ENCODE measurements at regions not wholly inside any gene's neighbourhood (a gene's known extent, or its start where the extent isn't known, plus 50 kb on each side); places are given as distances from the start of the nearest gene placed in this dataset.

GRCh38 chr9:89776795-89777525 is 172.1 kb downstream of the GADD45G start:
- Histone ChIP-seq H3K9me3 (ENCODE audit: insufficient read depth, low read length) (no peaks in the 10 kb centered on the region), H3K9ac (ENCODE audit: insufficient read length, low read depth) (no peak overlapping the region), H3K4me1 (ENCODE audit: insufficient read depth, insufficient read length) (peaks cover 4% of the 10 kb centered on the region), H3K36me3 (ENCODE audit: insufficient read depth, insufficient read length, low read length) (no peaks in the 10 kb centered on the region), H3K27me3 (ENCODE audit: insufficient read depth, insufficient read length) (peaks cover 4% of the 10 kb centered on the region), H3K4me3 (ENCODE audit: insufficient read length, low read depth) (no peak overlapping the region)
- TF ChIP-seq ZNF274 (IDR thresholded peaks at IDR 0.05; ENCODE audit: low read depth, low read length) (no peak), YY1 (IDR thresholded peaks at IDR 0.05; ENCODE audit: insufficient read depth, insufficient read length) (no peak), SUZ12 (IDR thresholded peaks at IDR 0.05; ENCODE audit: extremely low read depth, insufficient read depth, insufficient read length) (no peak)
- no peak for DNase-seq (ENCODE audit: low read depth, low spot score)

GRCh38 chr9:89777544-89777943 is 172.7 kb downstream of the GADD45G start:
- no peak overlapping the region for H3K9ac ChIP-seq (ENCODE audit: insufficient read length, low read depth)
- TF ChIP-seq YY1 (IDR thresholded peaks at IDR 0.05; ENCODE audit: insufficient read depth, insufficient read length) = no peak
- TF ChIP-seq ZNF274 (IDR thresholded peaks at IDR 0.05; ENCODE audit: low read depth, low read length) = no peak
- no peak for TF ChIP-seq SUZ12 (IDR thresholded peaks at IDR 0.05; ENCODE audit: extremely low read depth, insufficient read depth, insufficient read length)
- peaks cover 4% of the 10 kb centered on the region for H3K4me1 ChIP-seq (ENCODE audit: insufficient read depth, insufficient read length)
- H3K9me3 ChIP-seq (ENCODE audit: insufficient read depth, low read length) = no peaks in the 10 kb centered on the region
- DNase-seq (ENCODE audit: low read depth, low spot score) = no peak
- H3K27me3 ChIP-seq (ENCODE audit: insufficient read depth, insufficient read length) = peaks cover 4% of the 10 kb centered on the region
- H3K36me3 ChIP-seq (ENCODE audit: insufficient read depth, insufficient read length, low read length) = no peaks in the 10 kb centered on the region
- H3K4me3 ChIP-seq (ENCODE audit: insufficient read length, low read depth) = no peak overlapping the region

- H3K4me3 ChIP-seq (ENCODE audit: insufficient read length, low read depth) = no peak overlapping the region
- H3K36me3 ChIP-seq (ENCODE audit: insufficient read depth, insufficient read length, low read length) = no peaks in the 10 kb centered on the region
- no peak for DNase-seq (ENCODE audit: low read depth, low spot score)
- H3K27me3 ChIP-seq (ENCODE audit: insufficient read depth, insufficient read length) = peaks cover 4% of the 10 kb centered on the region
- peaks cover 4% of the 10 kb centered on the region for H3K4me1 ChIP-seq (ENCODE audit: insufficient read depth, insufficient read length)
- no peak overlapping the region for H3K9ac ChIP-seq (ENCODE audit: insufficient read length, low read depth)
- TF ChIP-seq SUZ12 (IDR thresholded peaks at IDR 0.05; ENCODE audit: extremely low read depth, insufficient read depth, insufficient read length) (no peak), YY1 (IDR thresholded peaks at IDR 0.05; ENCODE audit: insufficient read depth, insufficient read length) (no peak), ZNF274 (IDR thresholded peaks at IDR 0.05; ENCODE audit: low read depth, low read length) (no peak)
- no peaks in the 10 kb centered on the region for H3K9me3 ChIP-seq (ENCODE audit: insufficient read depth, low read length)
These were observed 173.6 kb downstream of the GADD45G start for GRCh38 chr9:89778100-89779090.

- Histone ChIP-seq H3K9me3 (ENCODE audit: insufficient read depth, low read length) (no peaks in the 10 kb centered on the region), H3K9ac (ENCODE audit: insufficient read length, low read depth) (no peak overlapping the region), H3K27me3 (ENCODE audit: insufficient read depth, insufficient read length) (peaks cover 4% of the 10 kb centered on the region), H3K36me3 (ENCODE audit: insufficient read depth, insufficient read length, low read length) (no peaks in the 10 kb centered on the region), H3K4me1 (ENCODE audit: insufficient read depth, insufficient read length) (peaks cover 4% of the 10 kb centered on the region), H3K4me3 (ENCODE audit: insufficient read length, low read depth) (no peak overlapping the region)
- DNase-seq (ENCODE audit: low read depth, low spot score) = no peak
- TF ChIP-seq YY1 (IDR thresholded peaks at IDR 0.05; ENCODE audit: insufficient read depth, insufficient read length) = no peak
- TF ChIP-seq SUZ12 (IDR thresholded peaks at IDR 0.05; ENCODE audit: extremely low read depth, insufficient read depth, insufficient read length) = no peak
- no peak for TF ChIP-seq ZNF274 (IDR thresholded peaks at IDR 0.05; ENCODE audit: low read depth, low read length)
These were observed 174.8 kb downstream of the GADD45G start for GRCh38 chr9:89779405-89780203.

- no peak overlapping the region for H3K9ac ChIP-seq (ENCODE audit: insufficient read length, low read depth)
- no peaks in the 10 kb centered on the region for H3K9me3 ChIP-seq (ENCODE audit: insufficient read depth, low read length)
- peaks cover 4% of the 10 kb centered on the region for H3K4me1 ChIP-seq (ENCODE audit: insufficient read depth, insufficient read length)
- peaks cover 4% of the 10 kb centered on the region for H3K27me3 ChIP-seq (ENCODE audit: insufficient read depth, insufficient read length)
- H3K36me3 ChIP-seq (ENCODE audit: insufficient read depth, insufficient read length, low read length) = no peaks in the 10 kb centered on the region
- DNase-seq (ENCODE audit: low read depth, low spot score) = no peak
- no peak for TF ChIP-seq ZNF274 (IDR thresholded peaks at IDR 0.05; ENCODE audit: low read depth, low read length)
- no peak for TF ChIP-seq SUZ12 (IDR thresholded peaks at IDR 0.05; ENCODE audit: extremely low read depth, insufficient read depth, insufficient read length)
- no peak for TF ChIP-seq YY1 (IDR thresholded peaks at IDR 0.05; ENCODE audit: insufficient read depth, insufficient read length)
- no peak overlapping the region for H3K4me3 ChIP-seq (ENCODE audit: insufficient read length, low read depth)
These were observed 176.1 kb downstream of the GADD45G start for GRCh38 chr9:89780959-89781358.

GRCh38 chr9:89781838-89782540 is 177.2 kb downstream of the GADD45G start:
- Histone ChIP-seq H3K36me3 (ENCODE audit: insufficient read depth, insufficient read length, low read length) (no peaks in the 10 kb centered on the region), H3K9me3 (ENCODE audit: insufficient read depth, low read length) (no peaks in the 10 kb centered on the region), H3K4me3 (ENCODE audit: insufficient read length, low read depth) (no peak overlapping the region), H3K4me1 (ENCODE audit: insufficient read depth, insufficient read length) (peaks cover 4% of the 10 kb centered on the region), H3K9ac (ENCODE audit: insufficient read length, low read depth) (no peak overlapping the region), H3K27me3 (ENCODE audit: insufficient read depth, insufficient read length) (peaks cover 4% of the 10 kb centered on the region)
- no peak for DNase-seq (ENCODE audit: low read depth, low spot score)
- no peak for TF ChIP-seq ZNF274 (IDR thresholded peaks at IDR 0.05; ENCODE audit: low read depth, low read length)
- TF ChIP-seq SUZ12 (IDR thresholded peaks at IDR 0.05; ENCODE audit: extremely low read depth, insufficient read depth, insufficient read length) = no peak
